HUES64 (cell line): ENCODE measurements at regions not wholly inside any gene's neighbourhood (a gene's known extent, or its start where the extent isn't known, plus 50 kb on each side); places are given as distances from the start of the nearest gene placed in this dataset.
"Not testable (repeated sequence)": the region's sequence is repeated elsewhere in the genome, so short reads cannot be mapped to it uniquely, and the experiment has no call there.

Experiments
- H3K27ac ChIP-seq: 2 replicates; pipeline ENCODE4 v1.7.0; 2013; ENCODE audit warnings: low read depth, low read length, inconsistent platforms
- H3K27me3 ChIP-seq: 2 replicates; pipeline ENCODE4 v1.6.1; 2013; ENCODE audit warnings: mild to moderate bottlenecking, low read length; ENCODE audit not compliant: insufficient read depth
- H3K36me3 ChIP-seq: 2 replicates; pipeline ENCODE4 v1.6.1; 2013; ENCODE audit warnings: mild to moderate bottlenecking, low read length; ENCODE audit not compliant: insufficient read depth
- H3K4me1 ChIP-seq: 2 replicates; pipeline ENCODE4 v1.6.1; 2013; ENCODE audit warnings: mild to moderate bottlenecking, low read length, moderate library complexity; ENCODE audit not compliant: insufficient read depth
- H3K4me3 ChIP-seq: 2 replicates; pipeline ENCODE4 v1.5.1; 2013; ENCODE audit warnings: mild to moderate bottlenecking, low read length, moderate library complexity
- H3K9ac ChIP-seq: 2 replicates; pipeline ENCODE4 v1.6.1; 2013; ENCODE audit warnings: mild to moderate bottlenecking, low read depth, low read length
- H3K9me3 ChIP-seq: 2 replicates; pipeline ENCODE4 v1.6.1; 2013; ENCODE audit warnings: low read depth, low read length; ENCODE audit not compliant: insufficient read depth
- WGBS: fragments of 150-250, 120-280 bp; methylation state at CpG from one replicate; pipeline ENCODE4 v1.1.7; 2013; ENCODE audit warnings: missing lambda C conversion rate; 5-methylcytosine and 5-hydroxymethylcytosine counted together

- whole genome bisulfite sequencing, result 80% methylated on average over 1 of the region's 2 CpGs
- H3K36me3 ChIP-seq, result no peaks in the 10 kb centered on the region
- no peaks in the 10 kb centered on the region for H3K27me3 ChIP-seq
- H3K4me3 ChIP-seq, result no peak overlapping the region
- H3K9me3 ChIP-seq, result no peaks in the 10 kb centered on the region
- H3K4me1 ChIP-seq, result no peaks in the 10 kb centered on the region
- H3K27ac ChIP-seq, result no peak overlapping the region
- no peak overlapping the region for H3K9ac ChIP-seq
Measured at GRCh38 chrX:137195991-137196390, 162.2 kb upstream of the GPR101 start.

- Histone ChIP-seq H3K27ac (no peak overlapping the region), H3K4me3 (no peak overlapping the region), H3K9ac (no peak overlapping the region), H3K9me3 (no peaks in the 10 kb centered on the region), H3K27me3 (no peaks in the 10 kb centered on the region), H3K36me3 (no peaks in the 10 kb centered on the region), H3K4me1 (no peaks in the 10 kb centered on the region)
- WGBS, result 85% methylated on average over 2 of the region's 2 CpGs
Measured at GRCh38 chrX:137195296-137195695, 161.5 kb upstream of the GPR101 start.

DNA sequence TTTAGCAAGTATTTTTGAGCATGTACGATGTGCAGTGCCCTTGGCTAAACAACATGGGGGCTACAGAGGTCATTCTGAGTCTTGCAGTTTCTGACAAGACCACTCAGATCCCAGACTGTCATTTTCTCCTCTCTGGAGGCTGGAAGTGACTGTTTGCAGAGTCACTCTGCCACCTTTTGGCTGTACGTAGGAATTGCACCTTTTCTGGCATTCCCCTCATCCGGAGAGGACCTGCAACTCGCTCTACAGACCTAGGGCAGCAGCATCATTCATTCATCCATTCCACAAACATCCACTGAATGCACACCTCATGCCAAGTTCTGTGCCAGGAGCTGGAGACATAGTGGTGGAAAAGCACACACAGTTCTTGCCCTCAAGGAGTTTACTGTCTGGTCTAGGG lies 160.4 kb upstream of the GPR101 start:
- WGBS, result 17% methylated on average over 3 of the region's 4 CpGs
- H3K9ac ChIP-seq, result no peak overlapping the region
- H3K27me3 ChIP-seq, result no peaks in the 10 kb centered on the region

GRCh38 chrX:137187540-137187939 lies 153.7 kb upstream of the GPR101 start:
- H3K4me3 ChIP-seq, result no peak overlapping the region
- WGBS, result 93% methylated on average over 4 of the region's 4 CpGs
- H3K9ac ChIP-seq, result no peak overlapping the region
- peaks cover 4% of the 10 kb centered on the region; the same call in 1 of the 2 replicates for H3K9me3 ChIP-seq
- H3K27ac ChIP-seq, result no peak overlapping the region
- H3K36me3 ChIP-seq, result no peaks in the 10 kb centered on the region
- no peaks in the 10 kb centered on the region for H3K27me3 ChIP-seq
- H3K4me1 ChIP-seq, result no peaks in the 10 kb centered on the region

More for the DNA sequence above, 160.4 kb upstream of the GPR101 start:
- no peak overlapping the region for H3K27ac ChIP-seq
- H3K4me3 ChIP-seq, result no peak overlapping the region
- H3K4me1 ChIP-seq, result no peaks in the 10 kb centered on the region
- H3K9me3 ChIP-seq, result peaks cover 4% of the 10 kb centered on the region; the same call in 1 of the 2 replicates
- no peaks in the 10 kb centered on the region for H3K36me3 ChIP-seq

- H3K27ac ChIP-seq, result no peak overlapping the region
- no peaks in the 10 kb centered on the region for H3K4me1 ChIP-seq
- H3K4me3 ChIP-seq, result no peak overlapping the region
- H3K36me3 ChIP-seq, result no peaks in the 10 kb centered on the region
- WGBS, result 85% methylated on average over 2 of the region's 3 CpGs
- H3K9me3 ChIP-seq, result no peaks in the 10 kb centered on the region
- H3K9ac ChIP-seq, result no peak overlapping the region
- no peaks in the 10 kb centered on the region for H3K27me3 ChIP-seq
Measured at GRCh38 chrX:137178392-137178791, 144.6 kb upstream of the GPR101 start.

GRCh38 chrX:137172317-137172948 lies 138.6 kb upstream of the GPR101 start:
- no peaks in the 10 kb centered on the region for H3K9me3 ChIP-seq
- 93% methylated on average over 3 of the region's 3 CpGs for WGBS
- no peaks in the 10 kb centered on the region for H3K36me3 ChIP-seq
- no peaks in the 10 kb centered on the region for H3K27me3 ChIP-seq
- H3K4me3 ChIP-seq, result no peak overlapping the region
- no peaks in the 10 kb centered on the region for H3K4me1 ChIP-seq
- no peak overlapping the region for H3K27ac ChIP-seq
- H3K9ac ChIP-seq, result no peak overlapping the region

DNA sequence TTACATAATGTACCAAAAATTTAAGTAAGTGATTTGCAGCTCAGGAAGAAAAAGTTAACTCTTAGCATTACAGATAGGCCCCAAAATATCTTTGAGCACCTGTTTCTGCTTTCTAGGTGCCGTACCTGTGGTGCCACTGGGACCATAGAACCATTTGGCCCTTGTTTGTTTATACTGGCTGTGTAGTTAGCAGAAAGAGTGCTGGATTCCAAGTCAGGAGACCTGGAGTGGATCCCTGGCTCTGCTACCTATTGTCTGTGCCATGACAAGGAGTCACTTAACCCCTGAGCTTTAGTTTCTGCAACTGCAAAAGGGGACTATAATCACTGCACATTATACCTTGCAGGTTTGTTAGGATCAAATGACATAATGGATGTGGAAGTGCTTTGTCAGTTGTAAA lies 137.8 kb upstream of the GPR101 start:
- WGBS, result 92% methylated on average over 1 of the region's 1 CpG
- no peak overlapping the region for H3K4me3 ChIP-seq
- no peaks in the 10 kb centered on the region for H3K27me3 ChIP-seq
- H3K9me3 ChIP-seq, result no peaks in the 10 kb centered on the region
- H3K9ac ChIP-seq, result no peak overlapping the region
- H3K27ac ChIP-seq, result no peak overlapping the region
- no peaks in the 10 kb centered on the region for H3K4me1 ChIP-seq
- no peaks in the 10 kb centered on the region for H3K36me3 ChIP-seq

GRCh38 chrX:137166591-137166990 lies 132.8 kb upstream of the GPR101 start:
- Histone ChIP-seq H3K27me3 (no peaks in the 10 kb centered on the region), H3K9ac (no peak overlapping the region), H3K4me1 (no peaks in the 10 kb centered on the region), H3K36me3 (no peaks in the 10 kb centered on the region), H3K9me3 (no peaks in the 10 kb centered on the region), H3K27ac (no peak overlapping the region), H3K4me3 (no peak overlapping the region)
- 55% methylated on average over 2 of the region's 2 CpGs for WGBS

GRCh38 chrX:137164329-137164728 lies 130.5 kb upstream of the GPR101 start:
- Histone ChIP-seq H3K27ac (no peak overlapping the region), H3K9ac (no peak overlapping the region), H3K4me3 (no peak overlapping the region), H3K27me3 (no peaks in the 10 kb centered on the region), H3K4me1 (no peaks in the 10 kb centered on the region), H3K36me3 (no peaks in the 10 kb centered on the region), H3K9me3 (no peaks in the 10 kb centered on the region)
- WGBS, result 61% methylated on average over 3 of the region's 3 CpGs

DNA sequence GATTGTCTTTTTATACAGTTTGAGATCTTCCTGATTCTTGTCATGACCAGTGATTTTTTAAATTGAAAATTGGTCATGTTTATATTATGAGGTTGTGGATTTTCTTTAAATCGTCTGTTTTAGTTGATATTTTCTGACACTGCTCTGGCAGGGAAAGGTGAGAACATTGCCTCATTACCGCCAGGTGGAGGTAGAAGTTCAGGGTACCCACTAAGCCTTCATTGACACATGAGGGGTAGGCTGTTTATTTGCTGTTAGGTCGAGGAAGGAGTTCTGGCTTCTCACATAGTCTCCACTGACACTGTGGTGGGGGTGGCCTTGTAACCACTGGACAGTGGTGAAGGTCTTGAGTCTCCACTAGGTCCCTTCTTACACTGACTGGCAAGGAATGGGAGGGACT lies 117.6 kb upstream of the GPR101 start:
- no peak overlapping the region for H3K4me3 ChIP-seq
- H3K27ac ChIP-seq, result no peak overlapping the region
- WGBS, result 64% methylated on average over 3 of the region's 3 CpGs
- no peak overlapping the region for H3K9ac ChIP-seq
- H3K36me3 ChIP-seq, result no peaks in the 10 kb centered on the region
- H3K27me3 ChIP-seq, result no peaks in the 10 kb centered on the region
- H3K4me1 ChIP-seq, result no peaks in the 10 kb centered on the region
- no peaks in the 10 kb centered on the region for H3K9me3 ChIP-seq

DNA sequence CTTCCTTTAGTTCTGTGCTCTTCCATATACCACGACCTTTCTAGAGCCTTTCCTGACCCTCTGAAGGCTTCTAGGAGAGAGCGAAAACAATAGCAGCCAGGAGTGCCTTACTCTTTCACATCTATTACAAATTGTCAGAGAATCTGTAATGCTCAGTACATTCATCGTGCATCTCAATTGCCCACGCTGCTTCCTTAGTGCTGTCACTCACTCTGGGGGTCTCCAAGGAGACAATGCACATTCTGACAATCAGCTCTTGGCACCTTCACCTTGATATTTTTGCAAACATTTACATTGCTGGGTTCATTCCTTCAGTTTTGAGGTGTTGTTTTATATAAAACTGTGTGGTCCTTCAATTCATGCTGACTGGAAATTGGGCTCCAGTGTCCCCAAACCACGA lies 110.1 kb upstream of the GPR101 start:
- Histone ChIP-seq H3K9ac (no peak overlapping the region), H3K4me1 (no peaks in the 10 kb centered on the region), H3K36me3 (no peaks in the 10 kb centered on the region), H3K9me3 (no peaks in the 10 kb centered on the region), H3K27me3 (no peaks in the 10 kb centered on the region), H3K27ac (no peak overlapping the region), H3K4me3 (no peak overlapping the region)
- 88% methylated on average over 5 of the region's 5 CpGs for WGBS

GRCh38 chrX:137122651-137123050 lies 88.9 kb upstream of the GPR101 start:
- H3K36me3 ChIP-seq, H3K9me3 ChIP-seq, H3K4me3 ChIP-seq, H3K27ac ChIP-seq, H3K9ac ChIP-seq, H3K27me3 ChIP-seq, H3K4me1 ChIP-seq: not testable (repeated sequence)
- 84% methylated on average over 7 of the region's 8 CpGs for WGBS
